ENCODE measurements at regions not wholly inside any gene's neighbourhood (a gene's known extent, or its start where the extent isn't known, plus 50 kb on each side); places are given as distances from the start of the nearest gene placed in this dataset.
A peak's percentile ranks its signal among the peaks of the same experiment; 100 is the strongest.

GRCh38 chr3:72696815-72697214, 151.4 kb downstream of the SHQ1 start:
- 0 out of 2 replicates have a peak, but pooled peaks have one; percentile 64 for TF ChIP-seq POU5F1 (IDR thresholded peaks at IDR 0.05; ENCODE audit: low read depth, low read length)
- TF ChIP-seq KDM4A (IDR thresholded peaks at IDR 0.05; ENCODE audit: low read depth, low read length, severe bottlenecking) = no peak
- Histone ChIP-seq H3K27me3 (replicated peaks in 1 of 4; ENCODE audit: control insufficient read depth in 3 of 4, extremely low read depth in 1 of 4, insufficient read depth in 3 of 4, low read length in 3 of 4) (no peaks in the 10 kb centered on the region), H4K5ac (ENCODE audit: insufficient read length, low read depth, low read length) (no peak overlapping the region), H3K9ac (replicated peaks in 1 of 4; ENCODE audit: extremely low read depth in 1 of 4, low read depth in 3 of 4, low read length in 3 of 4) (no peak overlapping the region), H3K9me3 (ENCODE audit: insufficient read depth in 2 of 2, low read depth in 1 of 2, low read length in 1 of 2) (no peaks in the 10 kb centered on the region), H2AFZ (ENCODE audit: low read length) (no peak overlapping the region), H3K18ac (ENCODE audit: extremely low read depth, low read length) (no peak overlapping the region), H2BK20ac (ENCODE audit: low read length) (no peak overlapping the region), H3K14ac (ENCODE audit: insufficient read length) (no peak overlapping the region), H3K79me1 (ENCODE audit: low read depth, low read length) (no peaks in the 10 kb centered on the region), H4K20me1 (replicated peaks in 1 of 2; ENCODE audit: control insufficient read depth in 1 of 2, insufficient read depth in 2 of 2, low read length in 2 of 2) (no peaks in the 10 kb centered on the region), H2BK120ac (replicated peaks; ENCODE audit: low read depth, low read length) (no peak overlapping the region), H3K23me2 (ENCODE audit: low read depth, low read length) (no peaks in the 10 kb centered on the region), H3K36me3 (ENCODE audit: control insufficient read depth in 2 of 4, insufficient read depth in 4 of 4, low read length in 3 of 4) (no peaks in the 10 kb centered on the region), H3K79me2 (ENCODE audit: control insufficient read depth in 1 of 2, insufficient read depth in 2 of 2, low read length in 2 of 2) (no peaks in the 10 kb centered on the region), H4K8ac (ENCODE audit: extremely low read depth, insufficient read depth, low read length) (no peak overlapping the region), H2AK5ac (ENCODE audit: low read depth, low read length) (no peak overlapping the region), H3K56ac (replicated peaks; ENCODE audit: insufficient read length, low read depth, low read length) (no peak overlapping the region), H2BK5ac (ENCODE audit: low read depth, low read length) (no peak overlapping the region), H3K27ac (ENCODE audit: low read depth, low read length) (no peak overlapping the region), H3K4me2 (ENCODE audit: insufficient read depth in 1 of 2, low read depth in 2 of 2, low read length in 2 of 2) (no peak overlapping the region), H3K4me1 (replicated peaks in 1 of 4; ENCODE audit: control insufficient read depth in 3 of 4, insufficient read depth in 4 of 4, low read length in 3 of 4) (peaks cover 0 to 16% (median 7%) of the 10 kb centered on the region in 4 experiments; a peak in 3 of 7 replicates), H3K4me3 (ENCODE audit: extremely low read depth in 1 of 4, insufficient read depth in 2 of 4, low read depth in 3 of 4, low read length in 4 of 4) (no peak overlapping the region), H2BK12ac (ENCODE audit: low read depth, low read length) (no peak overlapping the region), H4K91ac (replicated peaks; ENCODE audit: insufficient read length, low read length) (no peak overlapping the region), H2BK15ac (ENCODE audit: low read length) (no peak overlapping the region), H3K23ac (ENCODE audit: insufficient read length) (no peak overlapping the region), H3K4ac (replicated peaks; ENCODE audit: insufficient read length, low read depth, low read length) (no peak overlapping the region)
- POLR2A ChIA-PET (ENCODE audit: partially characterized antibody) = interaction anchor here (0.6 kb wide), 1 partner anchor 14 kb away, joined by 3 read pairs; no protein-coding TSS in a partner anchor
- DNase-seq (ENCODE audit: low read depth in 1 of 2, low spot score in 2 of 2) (no peak), FAIRE-seq (no peak)
- WGBS, 2 experiments (ENCODE audit: extremely low coverage in 1 of 2, insufficient coverage in 1 of 2, insufficient read length in 1 of 2, insufficient replicate concordance in 2 of 2, low coverage in 1 of 2, low lambda C conversion rate in 2 of 2, missing lambda C conversion rate in 1 of 2) = 65% methylated on average over 4 of the region's 5 CpGs; no CpG with 5 or more reads in 1 of the 2 experiments
- CTCF ChIA-PET (ENCODE audit: partially characterized antibody) = interaction anchor here (0.6 to 3.3 kb wide), 9 partner anchors 9 to 578 kb away, joined by 3 to 14 read pairs (median 4); no protein-coding TSS in a partner anchor

All from H1 (cell line).